ENCODE measurements at regions not wholly inside any gene's neighbourhood (a gene's known extent, or its start where the extent isn't known, plus 50 kb on each side); places are given as distances from the start of the nearest gene placed in this dataset.
"Not testable (repeated sequence)": the region's sequence is repeated elsewhere in the genome, so short reads cannot be mapped to it uniquely, and the experiment has no call there.

DNA sequence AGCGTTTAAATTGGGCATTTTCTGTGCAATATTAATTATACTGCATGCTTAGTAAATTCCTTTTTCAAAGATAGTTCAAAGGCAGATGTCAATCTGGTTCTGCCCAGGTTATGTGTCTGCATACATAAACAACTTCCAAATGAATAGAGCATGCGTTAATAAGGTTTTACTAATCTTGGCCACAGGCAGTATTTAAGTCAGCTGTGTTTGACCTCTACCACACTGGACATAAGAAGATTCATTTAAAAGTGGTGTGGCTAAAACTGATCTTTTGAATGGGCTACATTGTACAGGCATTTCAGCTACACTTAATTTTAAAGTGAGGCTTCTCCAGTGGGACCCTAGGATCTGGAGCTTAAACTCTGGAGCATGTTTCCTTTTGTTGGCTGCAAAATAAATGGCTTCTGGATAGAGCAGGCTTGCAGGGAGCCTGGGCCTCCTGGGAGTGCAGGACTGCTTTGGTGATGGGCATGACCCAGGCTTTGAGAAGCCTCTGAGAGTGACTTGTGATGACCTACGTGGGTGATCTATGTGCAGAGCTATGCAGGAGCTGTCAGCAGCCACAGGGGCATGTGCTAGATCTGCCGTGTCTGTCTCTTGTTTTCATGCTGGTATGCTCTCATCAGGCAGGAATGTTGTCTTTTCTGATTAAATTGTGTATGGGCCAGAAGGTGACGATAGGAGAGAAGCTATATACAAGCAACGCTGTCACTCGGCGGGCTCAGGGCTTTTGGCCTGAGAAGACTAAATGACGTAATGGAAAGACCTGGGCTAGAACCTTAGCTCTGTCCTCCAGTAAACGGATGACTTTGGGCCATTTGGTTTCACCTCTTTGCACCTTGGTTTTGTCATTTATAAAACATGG is 331.2 kb downstream of the QKI start:
- no peak for DNase-seq

DNA sequence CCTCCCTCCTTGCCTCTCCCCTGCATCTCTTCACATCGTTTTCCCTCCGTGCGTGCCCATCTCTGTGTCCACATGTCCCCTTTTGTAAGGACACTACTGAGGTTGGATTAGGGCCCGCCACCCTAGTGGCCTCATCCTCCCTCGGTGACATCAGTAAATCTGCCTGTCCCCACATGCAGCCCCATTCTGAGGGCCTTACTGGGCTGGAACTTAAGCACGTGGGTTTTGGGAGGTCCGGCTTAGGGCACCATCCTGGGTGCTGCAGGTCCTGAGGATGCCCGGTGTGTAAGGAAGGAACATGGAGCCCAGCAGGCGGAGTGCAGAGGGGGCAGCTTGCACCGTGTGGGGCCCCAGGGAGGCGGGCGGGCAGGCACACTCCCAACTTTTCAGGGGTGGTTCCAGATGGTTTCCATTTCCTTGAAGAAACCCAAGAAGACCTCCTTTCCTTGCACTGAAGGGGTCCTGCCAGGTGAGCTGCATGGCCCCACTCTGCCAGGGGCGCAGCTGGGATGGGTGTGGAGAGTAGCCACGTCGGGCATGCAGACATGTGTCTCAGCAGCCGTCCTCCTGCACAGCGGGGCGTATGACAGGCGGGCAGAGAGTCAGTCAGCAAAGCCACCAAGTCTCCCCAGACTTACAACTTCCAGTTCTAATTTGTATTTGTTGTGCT is 329.9 kb downstream of the QKI start:
- no peak for DNase-seq

GRCh38 chr6:163743796-163744195 is 329.3 kb downstream of the QKI start:
- no peak for DNase-seq

DNA sequence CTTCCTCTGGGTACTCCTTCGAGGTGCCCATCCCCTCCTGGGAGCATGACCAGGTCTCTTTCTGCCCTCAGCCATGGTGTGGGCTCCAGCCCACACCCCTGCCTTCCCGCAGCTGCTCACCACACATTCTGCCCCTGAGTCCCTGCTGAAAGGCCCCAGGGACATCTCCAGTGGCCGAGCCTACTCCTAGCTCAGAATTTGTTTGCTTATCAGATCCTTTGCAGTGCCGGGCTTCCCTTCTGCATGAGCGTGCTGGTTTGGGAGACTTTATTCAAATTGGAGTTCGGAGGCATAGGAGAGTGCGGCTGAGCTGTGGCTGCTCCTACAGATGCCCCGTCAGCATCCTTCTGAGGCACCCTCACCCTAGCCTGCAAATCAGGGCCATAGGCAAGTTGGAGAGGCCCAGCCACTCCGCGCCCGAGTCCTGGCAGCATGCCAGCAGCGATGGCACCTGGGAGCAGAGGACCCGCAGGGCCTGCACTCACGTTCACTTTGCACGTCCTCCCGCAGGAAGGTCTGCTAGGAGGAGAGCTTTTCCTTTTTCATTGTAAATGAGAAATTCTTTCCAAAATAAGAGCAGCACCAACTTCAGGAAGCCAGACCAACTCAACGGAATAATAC is 327.3 kb downstream of the QKI start:
- no peak for DNase-seq

GRCh38 chr6:163741342-163741741 is 326.8 kb downstream of the QKI start:
- DNase-seq = no peak

- no peak for DNase-seq
Observed at GRCh38 chr6:163739966-163740365, 325.4 kb downstream of the QKI start.

GRCh38 chr6:163739408-163739725 is 324.8 kb downstream of the QKI start:
- no peak for DNase-seq

DNA sequence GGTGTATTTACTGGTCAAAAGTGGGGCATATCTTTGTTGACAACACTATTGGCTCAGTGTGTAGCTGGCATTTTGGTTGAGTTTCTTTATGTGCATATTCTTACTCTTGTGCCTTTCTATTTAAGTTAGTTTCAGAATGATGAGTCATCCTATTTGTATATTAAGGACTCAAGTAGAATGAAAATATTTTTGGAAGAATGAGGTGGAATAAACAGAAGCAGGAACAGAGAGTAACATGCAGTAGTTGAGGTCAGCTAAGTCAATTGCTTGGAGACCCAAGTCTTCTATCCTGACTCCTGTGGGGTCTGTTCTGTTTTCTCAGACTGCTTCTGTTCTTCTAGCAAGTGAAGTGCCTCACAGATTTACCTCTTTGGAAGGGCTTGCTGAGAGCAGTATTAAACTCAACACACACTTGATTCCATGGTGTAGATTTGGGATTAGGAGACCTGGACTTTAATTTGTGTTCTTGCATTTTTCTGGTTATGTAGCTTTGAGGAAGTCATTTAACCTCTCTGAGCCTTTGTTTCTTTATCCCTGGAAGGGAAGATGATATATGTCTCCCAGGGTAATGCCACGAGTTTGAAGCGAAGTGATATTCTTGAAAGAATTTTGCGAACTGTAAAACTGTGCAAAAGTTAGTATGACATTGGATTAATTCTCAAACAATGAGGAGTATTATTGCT is 324.3 kb downstream of the QKI start:
- DNase-seq = no peak

GRCh38 chr6:163738304-163738703 is 323.8 kb downstream of the QKI start:
- DNase-seq = no peak

DNA sequence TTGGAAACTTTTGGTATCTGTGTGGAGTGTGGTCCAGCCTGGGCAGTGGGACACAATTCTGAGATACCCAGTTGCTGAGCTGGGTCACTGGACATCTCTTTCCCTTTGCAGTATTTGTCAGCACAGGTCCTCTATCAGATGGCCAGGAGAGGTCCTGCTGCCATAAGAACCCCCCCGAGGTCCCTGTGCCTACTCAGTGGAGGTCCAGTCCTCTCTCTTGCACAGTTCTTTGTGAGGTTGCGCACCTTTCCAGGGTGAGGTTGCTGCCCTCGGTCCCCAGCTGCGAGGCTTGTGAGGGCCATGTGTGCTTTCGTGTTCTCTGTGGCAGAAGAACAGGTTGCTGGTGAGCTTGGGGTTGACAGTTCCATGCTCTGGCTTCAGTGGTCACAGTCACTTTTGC is 320.6 kb downstream of the QKI start:
- DNase-seq = no peak

DNA sequence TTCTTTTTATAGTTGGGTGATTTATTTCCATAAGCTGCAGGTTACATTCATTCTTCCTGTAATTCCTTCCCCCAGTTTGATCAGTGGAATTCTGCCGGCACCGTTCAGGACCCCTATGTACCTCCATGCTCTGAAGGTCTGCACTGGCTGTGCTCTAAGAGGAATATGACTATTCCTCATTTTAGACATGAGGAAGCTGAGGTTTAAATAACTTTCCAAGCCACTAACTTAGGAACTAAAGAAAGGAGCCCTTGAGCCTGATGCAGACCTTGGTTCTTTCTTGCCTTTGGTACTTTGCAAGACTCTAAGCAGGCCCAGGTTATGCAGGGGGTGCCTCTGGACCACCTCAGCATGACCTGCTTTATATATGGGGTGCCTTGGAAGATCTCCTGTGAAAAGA is 318.5 kb downstream of the QKI start:
- no peak for DNase-seq

GRCh38 chr6:163732479-163732878 is 318.0 kb downstream of the QKI start:
- no peak for DNase-seq

DNA sequence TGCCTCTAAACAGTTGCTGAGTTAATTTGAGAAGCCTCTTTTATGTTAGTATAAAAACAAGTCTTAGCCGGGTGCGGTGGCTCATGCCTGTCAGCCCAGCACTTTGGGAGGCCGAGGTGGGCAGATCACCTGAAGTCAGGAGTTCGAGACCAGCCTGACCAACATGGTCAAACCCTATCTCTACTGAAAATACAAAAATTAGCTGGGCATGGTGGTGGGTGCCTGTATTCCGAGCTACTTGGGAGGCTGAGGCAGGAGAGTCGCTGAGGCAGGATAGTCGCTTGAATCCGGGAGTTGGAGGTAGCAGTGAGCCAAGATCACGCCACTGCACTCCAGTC is 317.5 kb downstream of the QKI start:
- DNase-seq = not testable (repeated sequence)

DNA sequence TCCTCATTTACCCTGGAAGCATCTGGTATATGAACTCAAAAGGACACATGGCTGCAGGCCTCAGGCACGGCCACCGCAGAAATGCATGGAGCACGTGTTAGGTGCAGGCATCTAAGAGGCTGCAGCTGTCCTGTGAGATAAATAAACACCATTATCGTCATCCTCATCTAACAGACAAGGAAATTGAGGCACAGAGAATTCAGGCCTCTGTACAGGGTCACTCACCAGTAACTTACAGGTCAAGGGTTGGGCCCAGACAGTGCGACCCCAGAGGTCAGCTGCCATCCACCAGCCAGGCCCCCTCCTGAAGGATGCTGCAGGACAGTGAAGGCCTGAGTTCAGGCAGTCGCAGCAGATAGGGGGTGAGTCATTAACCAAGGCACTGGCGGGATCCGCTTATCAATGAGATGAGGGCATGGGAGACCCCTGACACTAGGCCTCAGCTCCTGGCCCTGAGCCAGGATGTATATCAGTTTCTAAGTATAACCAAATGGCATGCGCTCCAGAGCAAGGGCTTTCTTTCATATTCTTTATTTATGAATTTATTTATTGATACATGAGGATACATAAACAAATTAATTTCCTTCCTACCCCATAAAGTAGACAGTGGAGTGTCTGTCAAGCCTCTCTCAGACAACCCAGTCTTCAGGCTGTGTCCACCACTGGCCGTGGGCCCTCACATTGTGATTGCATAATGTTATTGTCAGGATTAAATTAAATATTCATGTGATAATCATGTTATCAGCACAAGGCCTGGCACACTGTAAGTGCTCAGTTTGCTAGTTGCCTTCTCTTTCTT is 316.9 kb downstream of the QKI start:
- DNase-seq = no peak

GRCh38 chr6:163730246-163731210 is 316.0 kb downstream of the QKI start:
- DNase-seq = no peak

DNA sequence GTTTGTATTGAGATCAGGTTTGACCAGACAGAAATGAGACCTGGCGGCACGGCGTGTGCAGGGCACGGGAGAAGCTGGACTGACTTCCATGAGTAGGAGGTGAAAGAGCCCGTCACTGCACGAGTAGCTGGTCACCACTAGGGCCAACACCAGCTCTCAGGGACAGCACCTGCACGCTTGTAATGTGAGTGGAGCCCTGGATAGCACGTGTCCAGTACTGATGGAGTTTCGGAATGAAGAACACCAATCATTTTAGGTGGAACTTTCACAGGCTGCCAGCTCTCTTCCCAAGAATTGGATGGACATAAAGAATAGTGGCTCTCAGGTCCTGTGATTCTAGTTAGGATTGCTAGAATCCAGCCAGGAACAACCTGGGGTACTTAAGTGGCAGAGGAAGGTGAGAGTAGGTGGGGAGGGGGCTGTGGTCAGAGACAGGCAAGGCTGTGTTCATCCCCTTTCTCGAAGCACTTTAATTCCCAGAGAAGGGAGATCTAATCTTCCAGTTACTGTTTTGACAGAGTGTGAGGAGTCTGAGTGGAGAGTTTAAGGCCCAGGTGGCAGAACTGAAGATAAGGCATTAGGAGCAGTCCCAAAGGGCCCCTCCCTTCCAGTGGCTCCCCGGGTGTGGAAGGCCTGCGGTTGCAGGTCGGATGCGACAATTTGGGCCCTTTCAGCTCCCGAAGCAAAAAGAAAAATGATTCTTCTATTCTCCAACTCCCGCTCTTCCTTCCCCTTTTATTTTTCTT is 314.8 kb downstream of the QKI start:
- DNase-seq = no peak

- no peak for DNase-seq
Observed at GRCh38 chr6:163728442-163729126, 314.1 kb downstream of the QKI start.

- no peak for DNase-seq
Observed at GRCh38 chr6:163726037-163726695, 311.6 kb downstream of the QKI start.

Data from T-helper 9 cell (primary cell).